NAMALWA (cell line): ENCODE measurements at regions not wholly inside any gene's neighbourhood (a gene's known extent, or its start where the extent isn't known, plus 50 kb on each side); places are given as distances from the start of the nearest gene placed in this dataset.
A peak's percentile ranks its signal among the peaks of the same experiment; 100 is the strongest.
"Not testable (repeated sequence)": the region's sequence is repeated elsewhere in the genome, so short reads cannot be mapped to it uniquely, and the experiment has no call there.

Experiments used
- DNase-seq: peaks from one replicate; pipeline ENCODE4 v3.0.0-alpha.2; 2015; ENCODE audit warnings: low spot score

GRCh38 chr18:35826477-35826876 is 146.0 kb upstream of the RMP24 start:
- no peak for DNase-seq

- DNase-seq = no peak
Observed at GRCh38 chr18:35827275-35827902, 145.1 kb upstream of the RMP24 start.

GRCh38 chr18:35827903-35828275 is 144.6 kb upstream of the RMP24 start:
- DNase-seq = no peak

GRCh38 chr18:35828591-35828990 is 143.9 kb upstream of the RMP24 start:
- DNase-seq = no peak

- DNase-seq = no peak
Observed at GRCh38 chr18:35835366-35835765, 137.1 kb upstream of the RMP24 start.

GRCh38 chr18:35835833-35836232 is 136.6 kb upstream of the RMP24 start:
- no peak for DNase-seq

- no peak for DNase-seq
Observed at GRCh38 chr18:35836932-35837331, 135.5 kb upstream of the RMP24 start.

- DNase-seq = no peak
Observed at GRCh38 chr18:35837922-35838496, 134.5 kb upstream of the RMP24 start.

- no peak for DNase-seq
Observed at GRCh38 chr18:35841283-35841682, 131.2 kb upstream of the RMP24 start.

GRCh38 chr18:35842536-35842935 is 129.9 kb upstream of the RMP24 start:
- DNase-seq = no peak

- not testable (repeated sequence) for DNase-seq
Observed at GRCh38 chr18:35848321-35848720, 124.2 kb upstream of the RMP24 start.

GRCh38 chr18:35849241-35849640 is 123.2 kb upstream of the RMP24 start:
- not testable (repeated sequence) for DNase-seq

GRCh38 chr18:35851286-35851970 is 121.1 kb upstream of the RMP24 start:
- DNase-seq = no peak

GRCh38 chr18:35852786-35853185 is 119.7 kb upstream of the RMP24 start:
- no peak for DNase-seq

GRCh38 chr18:35854095-35854494 is 118.4 kb upstream of the RMP24 start:
- no peak for DNase-seq

- DNase-seq = peak; percentile 5
Observed at GRCh38 chr18:35856178-35856577, 116.3 kb upstream of the RMP24 start.

GRCh38 chr18:35856721-35857120 is 115.8 kb upstream of the RMP24 start:
- DNase-seq = not testable (repeated sequence)

GRCh38 chr18:35857581-35857980 is 114.9 kb upstream of the RMP24 start:
- not testable (repeated sequence) for DNase-seq

GRCh38 chr18:35861367-35862118 is 110.9 kb upstream of the RMP24 start:
- DNase-seq = no peak

- DNase-seq = peak; percentile 13
Observed at GRCh38 chr18:35862119-35862640, 110.3 kb upstream of the RMP24 start.

- no peak for DNase-seq
Observed at GRCh38 chr18:35864916-35865315, 107.6 kb upstream of the RMP24 start.

- no peak for DNase-seq
Observed at GRCh38 chr18:35868915-35869314, 103.6 kb upstream of the RMP24 start.

GRCh38 chr18:35871337-35871736 is 101.1 kb upstream of the RMP24 start:
- DNase-seq = no peak
